ENCODE measurements at regions not wholly inside any gene's neighbourhood (a gene's known extent, or its start where the extent isn't known, plus 50 kb on each side); places are given as distances from the start of the nearest gene placed in this dataset.

DNA sequence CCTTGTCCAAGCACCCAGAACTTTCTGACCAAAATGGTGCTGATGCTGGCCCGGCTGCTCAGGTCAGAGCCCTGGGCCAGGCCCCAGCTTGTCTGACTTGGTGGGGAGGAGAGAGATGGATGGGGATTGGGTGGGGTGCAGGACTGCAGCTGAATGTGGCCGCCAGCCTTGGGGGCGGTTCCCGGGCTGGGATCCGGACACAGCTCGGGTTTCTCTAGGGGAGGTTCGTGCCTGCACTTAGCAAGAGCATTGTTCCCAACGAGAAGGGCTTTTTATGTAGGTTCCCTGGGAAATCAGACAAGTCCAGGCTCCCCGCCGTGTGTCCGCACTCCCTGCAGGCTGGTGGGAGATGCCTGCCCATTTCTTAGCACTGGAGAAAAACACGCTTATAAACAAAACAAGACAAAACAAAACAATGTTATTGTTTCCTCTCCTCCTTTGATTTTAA lies 50.5 kb upstream of the HS6ST1 start:
- H3K9me3 ChIP-seq (ENCODE audit: control insufficient read depth in 4 of 4, low read length in 3 of 4), result no peaks in the 10 kb centered on the region
- H3K9ac ChIP-seq (ENCODE audit: low read depth in 1 of 2, low read length in 2 of 2), result no peak overlapping the region
- WGBS, result 88% methylated on average over 12 of the region's 12 CpGs
- H3K4me3 ChIP-seq (ENCODE audit: low read depth in 1 of 3, low read length in 3 of 3), result no peak overlapping the region
- no peaks in the 10 kb centered on the region for H3K4me1 ChIP-seq (ENCODE audit: control insufficient read depth in 4 of 4, insufficient read depth in 4 of 4, low read length in 3 of 4)
- no peak overlapping the region for H3K27ac ChIP-seq (ENCODE audit: low read depth in 1 of 2, low read length in 2 of 2)
- no peaks in the 10 kb centered on the region for H3K27me3 ChIP-seq (ENCODE audit: control insufficient read depth in 4 of 4, insufficient read depth in 4 of 4, low read length in 3 of 4)
- TF ChIP-seq RAD21 (IDR thresholded peaks at IDR 0.05) (no peak), RXRA (IDR thresholded peaks at IDR 0.05) (no peak), NR2F2 (IDR thresholded peaks at IDR 0.05) (no peak), TAF1 (conservative IDR thresholded peaks at IDR 0.05) (no peak), EGR1 (IDR thresholded peaks at IDR 0.05; ENCODE audit: low read depth in 2 of 2) (no peak)
- TF ChIP-seq, protein P1, sequence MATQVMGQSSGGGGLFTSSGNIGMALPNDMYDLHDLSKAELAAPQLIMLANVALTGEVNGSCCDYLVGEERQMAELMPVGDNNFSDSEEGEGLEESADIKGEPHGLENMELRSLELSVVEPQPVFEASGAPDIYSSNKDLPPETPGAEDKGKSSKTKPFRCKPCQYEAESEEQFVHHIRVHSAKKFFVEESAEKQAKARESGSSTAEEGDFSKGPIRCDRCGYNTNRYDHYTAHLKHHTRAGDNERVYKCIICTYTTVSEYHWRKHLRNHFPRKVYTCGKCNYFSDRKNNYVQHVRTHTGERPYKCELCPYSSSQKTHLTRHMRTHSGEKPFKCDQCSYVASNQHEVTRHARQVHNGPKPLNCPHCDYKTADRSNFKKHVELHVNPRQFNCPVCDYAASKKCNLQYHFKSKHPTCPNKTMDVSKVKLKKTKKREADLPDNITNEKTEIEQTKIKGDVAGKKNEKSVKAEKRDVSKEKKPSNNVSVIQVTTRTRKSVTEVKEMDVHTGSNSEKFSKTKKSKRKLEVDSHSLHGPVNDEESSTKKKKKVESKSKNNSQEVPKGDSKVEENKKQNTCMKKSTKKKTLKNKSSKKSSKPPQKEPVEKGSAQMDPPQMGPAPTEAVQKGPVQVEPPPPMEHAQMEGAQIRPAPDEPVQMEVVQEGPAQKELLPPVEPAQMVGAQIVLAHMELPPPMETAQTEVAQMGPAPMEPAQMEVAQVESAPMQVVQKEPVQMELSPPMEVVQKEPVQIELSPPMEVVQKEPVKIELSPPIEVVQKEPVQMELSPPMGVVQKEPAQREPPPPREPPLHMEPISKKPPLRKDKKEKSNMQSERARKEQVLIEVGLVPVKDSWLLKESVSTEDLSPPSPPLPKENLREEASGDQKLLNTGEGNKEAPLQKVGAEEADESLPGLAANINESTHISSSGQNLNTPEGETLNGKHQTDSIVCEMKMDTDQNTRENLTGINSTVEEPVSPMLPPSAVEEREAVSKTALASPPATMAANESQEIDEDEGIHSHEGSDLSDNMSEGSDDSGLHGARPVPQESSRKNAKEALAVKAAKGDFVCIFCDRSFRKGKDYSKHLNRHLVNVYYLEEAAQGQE (IDR thresholded peaks at IDR 0.05), result no peak
- TF ChIP-seq, protein P2, sequence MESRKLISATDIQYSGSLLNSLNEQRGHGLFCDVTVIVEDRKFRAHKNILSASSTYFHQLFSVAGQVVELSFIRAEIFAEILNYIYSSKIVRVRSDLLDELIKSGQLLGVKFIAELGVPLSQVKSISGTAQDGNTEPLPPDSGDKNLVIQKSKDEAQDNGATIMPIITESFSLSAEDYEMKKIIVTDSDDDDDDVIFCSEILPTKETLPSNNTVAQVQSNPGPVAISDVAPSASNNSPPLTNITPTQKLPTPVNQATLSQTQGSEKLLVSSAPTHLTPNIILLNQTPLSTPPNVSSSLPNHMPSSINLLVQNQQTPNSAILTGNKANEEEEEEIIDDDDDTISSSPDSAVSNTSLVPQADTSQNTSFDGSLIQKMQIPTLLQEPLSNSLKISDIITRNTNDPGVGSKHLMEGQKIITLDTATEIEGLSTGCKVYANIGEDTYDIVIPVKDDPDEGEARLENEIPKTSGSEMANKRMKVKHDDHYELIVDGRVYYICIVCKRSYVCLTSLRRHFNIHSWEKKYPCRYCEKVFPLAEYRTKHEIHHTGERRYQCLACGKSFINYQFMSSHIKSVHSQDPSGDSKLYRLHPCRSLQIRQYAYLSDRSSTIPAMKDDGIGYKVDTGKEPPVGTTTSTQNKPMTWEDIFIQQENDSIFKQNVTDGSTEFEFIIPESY (IDR thresholded peaks at IDR 0.05), result no peak
- no peaks in the 10 kb centered on the region for H3K36me3 ChIP-seq (ENCODE audit: control insufficient read depth in 4 of 4, insufficient read depth in 3 of 4, low read depth in 1 of 4, low read length in 3 of 4)
- DNase-seq (ENCODE audit: low spot score), result no peak

DNA sequence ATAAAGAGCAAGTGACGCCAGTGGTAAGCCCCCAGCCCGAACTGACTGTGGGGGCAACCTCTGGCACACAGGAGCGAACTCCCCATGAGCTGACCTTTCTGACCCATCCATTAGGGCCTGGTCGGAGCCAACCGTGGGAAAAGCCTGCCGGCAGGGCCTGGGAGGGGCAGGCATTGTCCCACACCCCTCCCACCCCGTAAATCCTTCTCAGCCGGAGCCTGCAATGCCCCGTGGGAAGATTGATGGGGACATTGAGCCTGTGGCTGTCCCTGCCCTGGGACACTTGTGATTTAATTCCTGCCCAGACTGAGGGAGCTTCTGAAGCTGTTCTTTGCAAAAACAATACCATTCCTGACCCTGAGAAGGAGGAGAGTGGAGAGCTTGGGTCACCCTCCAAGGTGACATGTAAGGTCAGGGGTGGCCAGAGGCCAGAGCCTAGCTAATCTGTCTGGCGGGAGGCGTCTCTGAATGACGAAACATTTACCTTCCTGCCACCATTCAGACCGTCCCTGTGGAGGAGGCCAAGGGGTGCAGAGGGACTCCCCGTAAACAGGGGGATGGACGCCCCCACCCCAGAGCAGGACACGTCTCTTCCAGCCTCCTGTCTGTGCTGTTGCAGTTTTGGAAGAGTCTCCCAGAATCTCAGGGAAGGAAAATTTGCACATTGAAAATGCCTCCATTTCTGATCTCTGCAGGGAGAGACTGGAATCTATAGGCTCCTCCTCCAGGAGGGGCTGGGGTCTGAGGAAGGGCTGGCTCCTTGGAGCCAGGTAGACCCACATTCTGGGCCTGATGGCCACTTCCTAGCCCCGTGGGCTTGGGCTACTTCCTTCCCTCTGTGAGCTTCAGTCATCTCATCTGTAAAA lies 51.2 kb upstream of the HS6ST1 start:
- Histone ChIP-seq H3K4me3 (ENCODE audit: low read depth in 1 of 3, low read length in 3 of 3) (no peak overlapping the region), H3K4me1 (ENCODE audit: control insufficient read depth in 4 of 4, insufficient read depth in 4 of 4, low read length in 3 of 4) (no peaks in the 10 kb centered on the region), H3K36me3 (ENCODE audit: control insufficient read depth in 4 of 4, insufficient read depth in 3 of 4, low read depth in 1 of 4, low read length in 3 of 4) (no peaks in the 10 kb centered on the region), H3K9ac (ENCODE audit: low read depth in 1 of 2, low read length in 2 of 2) (no peak overlapping the region), H3K9me3 (ENCODE audit: control insufficient read depth in 4 of 4, low read length in 3 of 4) (no peaks in the 10 kb centered on the region), H3K27ac (ENCODE audit: low read depth in 1 of 2, low read length in 2 of 2) (no peak overlapping the region), H3K27me3 (ENCODE audit: control insufficient read depth in 4 of 4, insufficient read depth in 4 of 4, low read length in 3 of 4) (no peaks in the 10 kb centered on the region)
- DNase-seq (ENCODE audit: low spot score), result no peak
- no peak for TF ChIP-seq FOXA1 (IDR thresholded peaks at IDR 0.05)
- no peak for TF ChIP-seq TAF1 (conservative IDR thresholded peaks at IDR 0.05)
- TF ChIP-seq EGR1 (IDR thresholded peaks at IDR 0.05; ENCODE audit: low read depth in 2 of 2), result no peak
- no peak for TF ChIP-seq RXRA (IDR thresholded peaks at IDR 0.05)
- no peak for TF ChIP-seq HNF4G (IDR thresholded peaks at IDR 0.05)
- TF ChIP-seq, protein P1 (IDR thresholded peaks at IDR 0.05), result no peak
- WGBS, result 83% methylated on average over 17 of the region's 17 CpGs

Data from liver (tissue), 7 donors.